HCT116 (cell line): ENCODE measurements at regions not wholly inside any gene's neighbourhood (a gene's known extent, or its start where the extent isn't known, plus 50 kb on each side); places are given as distances from the start of the nearest gene placed in this dataset.

Experiments
- ATAC-seq: fragments of 200-7000 bp; cut with Tn5 transposase; 2 replicates; pipeline ENCODE4 v1.9.1; 2020; ENCODE audit warnings: mild to moderate bottlenecking, moderate library complexity
- BruUV-seq: library from RNA; stranded (reverse); fragments of 400-500 nt; replicated peaks from 2 replicates; lab custom pipeline; 2021; lab: Mats Ljungman, UMichigan
- CTCF ChIA-PET: fragments of 300-600 bp; sonication (Branson Sonifier 250); formaldehyde crosslinking; loops from one replicate; lab custom pipeline; 2021; ENCODE audit warnings: antibody characterized with exemption; lab: Charles Lee
- POLR2A ChIA-PET: fragments of 300-600, 350-600 bp; sonication (Branson Sonifier 250); formaldehyde crosslinking; loops from one replicate; lab custom pipeline; 2021; ENCODE audit warnings: antibody characterized with exemption; lab: Charles Lee
- RAD21 ChIA-PET, 2 experiments: fragments of 300-600 bp; sonication (Branson Sonifier 250); formaldehyde crosslinking; loops; one replicate each; lab custom pipeline; 2023; ENCODE audit warnings: low total read pairs in 2 of 2; ENCODE audit not compliant: uncharacterized antibody in 2 of 2, unreplicated experiment in 2 of 2, low non-redundant PET in 1 of 2; lab: Charles Lee
- DNase-seq: peaks from one replicate; pipeline ENCODE4 v3.0.0-alpha.2; 2010; ENCODE audit warnings: low read depth, low spot score
- H2AFZ ChIP-seq: fragments of 200-600 bp; shearing (Covaris generic), sonication (generic); 2 replicates; pipeline ENCODE4 v1.6.1; 2017; ENCODE audit warnings: low read depth, mixed run types, mixed read lengths, antibody characterized with exemption, low read length; ENCODE audit not compliant: poor library complexity, severe bottlenecking
- H3K27ac ChIP-seq: 2 replicates; pipeline ENCODE4 v1.5.1; 2012; ENCODE audit warnings: low read depth, low read length
- H3K27me3 ChIP-seq: fragments of 200-600 bp; sonication (generic); 2 replicates; pipeline ENCODE4 v1.6.1; 2016; ENCODE audit warnings: mixed run types, low read length, mixed read lengths; ENCODE audit not compliant: insufficient read depth
- H3K36me3 ChIP-seq, 2 experiments: fragments of 200-500 bp in 1 of 2; fragments of 200-600 bp in 1 of 2; sonication (Bioruptor generic) in 1 of 2; sonication (generic) in 1 of 2; 2 replicates each; pipeline versions ENCODE4 v1.5.1 to v1.6.1; 2014 to 2016; ENCODE audit warnings: low read length in 2 of 2, inconsistent platforms in 1 of 2, mixed read lengths in 1 of 2, mixed run types in 1 of 2; ENCODE audit not compliant: insufficient read depth in 2 of 2, control insufficient read depth in 1 of 2
- H3K4me1 ChIP-seq, 2 experiments: fragments of 200-600 bp in 1 of 2; sonication (generic) in 1 of 2; 2 replicates each; pipeline versions ENCODE4 v1.5.1 to v1.6.1; 2012 to 2017; ENCODE audit warnings: low read length in 2 of 2, inconsistent platforms in 1 of 2, mild to moderate bottlenecking in 1 of 2, mixed read lengths in 1 of 2, mixed run types in 1 of 2, moderate library complexity in 1 of 2; ENCODE audit not compliant: insufficient read depth in 2 of 2, control insufficient read depth in 1 of 2
- H3K4me2 ChIP-seq: fragments of 200-600 bp; sonication (generic); 2 replicates; pipeline ENCODE4 v1.6.1; 2017; ENCODE audit warnings: mixed run types, low read length, mixed read lengths
- H3K4me3 ChIP-seq, 2 experiments: fragments of 200-600 bp in 1 of 2; sonication (generic) in 1 of 2; replicated peaks in 1 of 2; 2 replicates each; pipeline ENCODE4 v1.5.1; 2011 to 2016; ENCODE audit warnings: low read length in 2 of 2, control low read depth in 1 of 2, low read depth in 1 of 2, mild to moderate bottlenecking in 1 of 2, mixed read lengths in 1 of 2, mixed run types in 1 of 2
- H3K79me2 ChIP-seq: fragments of 200-600 bp; sonication (generic); 2 replicates; pipeline ENCODE4 v1.6.1; 2017; ENCODE audit warnings: mild to moderate bottlenecking, mixed run types, low read length, moderate library complexity, mixed read lengths; ENCODE audit not compliant: insufficient read depth
- H3K9ac ChIP-seq: fragments of 200-600 bp; sonication (generic); 2 replicates; pipeline ENCODE4 v1.6.1; 2016; ENCODE audit warnings: low read length, mixed read lengths
- H3K9me2 ChIP-seq: fragments of 200-600 bp; sonication (generic), shearing (Covaris generic); 2 replicates; pipeline ENCODE4 v1.6.1; 2017; ENCODE audit warnings: mixed run types, mild to moderate bottlenecking, moderate library complexity; ENCODE audit not compliant: insufficient read depth
- H3K9me3 ChIP-seq, 2 experiments: fragments of 200-500 bp in 1 of 2; fragments of 200-600 bp in 1 of 2; sonication (Bioruptor generic) in 1 of 2; sonication (generic) in 1 of 2; 2 replicates each; pipeline ENCODE4 v1.6.1; 2014 to 2017; ENCODE audit warnings: low read length in 2 of 2, mixed read lengths in 2 of 2, inconsistent platforms in 1 of 2, low read depth in 1 of 2, mild to moderate bottlenecking in 1 of 2, mixed run types in 1 of 2, moderate library complexity in 1 of 2; ENCODE audit not compliant: control insufficient read depth in 1 of 2, insufficient read depth in 1 of 2
- H4K20me1 ChIP-seq: fragments of 200-600 bp; sonication (generic), shearing (Covaris generic); 2 replicates; pipeline ENCODE4 v1.6.1; 2017; ENCODE audit warnings: mixed run types, mild to moderate bottlenecking, moderate library complexity; ENCODE audit not compliant: insufficient read depth
- EGR1 ChIP-seq: IDR thresholded peaks from 2 replicates; pipeline ENCODE4 v1.6.1; 2012; ENCODE audit warnings: low read depth
- EZH2phosphoT487 ChIP-seq: fragments of 200-600 bp; IDR thresholded peaks from 2 replicates; pipeline ENCODE4 v1.6.1; 2018; ENCODE audit warnings: antibody characterized with exemption, borderline replicate concordance
- FOSL1 ChIP-seq: IDR thresholded peaks from 2 replicates; pipeline ENCODE4 v1.6.1; 2012; ENCODE audit warnings: low read depth
- JUND ChIP-seq: IDR thresholded peaks from 2 replicates; pipeline ENCODE4 v1.6.1; 2012
- POLR2A ChIP-seq: IDR thresholded peaks from 2 replicates; pipeline ENCODE4 v1.7.0; 2011; ENCODE audit warnings: borderline replicate concordance; ENCODE audit not compliant: insufficient read depth, insufficient read length; ENCODE audit errors: extremely low read depth
- RAD21 ChIP-seq: IDR thresholded peaks from 2 replicates; pipeline ENCODE4 v1.6.1; 2012; ENCODE audit warnings: low read depth, mild to moderate bottlenecking
- SIN3A ChIP-seq: IDR thresholded peaks from 2 replicates; pipeline ENCODE4 v1.6.1; 2012; ENCODE audit warnings: low read depth
- SP1 ChIP-seq: IDR thresholded peaks from 2 replicates; pipeline ENCODE4 v1.6.1; 2012; ENCODE audit warnings: low read depth
- TCF7L2 ChIP-seq: IDR thresholded peaks from 2 replicates; pipeline ENCODE4 v1.7.0; 2011; ENCODE audit warnings: borderline replicate concordance, inconsistent platforms; ENCODE audit not compliant: insufficient read depth, insufficient read length; ENCODE audit errors: extremely low read depth
- YY1 ChIP-seq: IDR thresholded peaks from 2 replicates; pipeline ENCODE4 v1.6.1; 2011; ENCODE audit warnings: low read length, low read depth, moderate library complexity, mild to moderate bottlenecking; ENCODE audit not compliant: insufficient replicate concordance; ENCODE audit errors: extremely low read depth
- ZFX ChIP-seq: fragments of 450-650 bp; IDR thresholded peaks from 2 replicates; pipeline ENCODE4 v1.6.1; 2017
- intact Hi-C: fragments of 100-400 bp; cut with micrococcal nuclease; formaldehyde crosslinking; loops from 2 replicates; pipeline ENCODE4 v1.10.0; 2022
- TF ChIP-seq, protein P1 (sequence below): IDR thresholded peaks from 2 replicates; pipeline ENCODE4 v1.6.1; 2011; ENCODE audit warnings: mild to moderate bottlenecking, low read length, moderate library complexity; ENCODE audit not compliant: insufficient replicate concordance; ENCODE audit errors: extremely low read depth
- TF ChIP-seq, protein P2 (sequence below): IDR thresholded peaks from 2 replicates; pipeline ENCODE4 v1.6.1; 2012
- TF ChIP-seq, protein P3 (sequence below): IDR thresholded peaks from 2 replicates; pipeline ENCODE4 v1.6.1; 2012; ENCODE audit warnings: low read depth
- TF ChIP-seq, protein P4 (sequence below): IDR thresholded peaks from 2 replicates; pipeline ENCODE4 v1.6.1; 2012
- TF ChIP-seq, protein P5 (sequence below), 3 experiments: fragments of 200-600 bp in 1 of 3; sonication (generic) in 1 of 3; IDR thresholded peaks in 2 of 3; conservative IDR thresholded peaks in 1 of 3; 2 replicates each; pipeline ENCODE4 v1.5.1; 2012 to 2017; ENCODE audit warnings: low read depth in 2 of 3, low read length in 2 of 3, antibody characterized with exemption in 1 of 3, borderline replicate concordance in 1 of 3, control low read depth in 1 of 3, mild to moderate bottlenecking in 1 of 3, mixed read lengths in 1 of 3, mixed run types in 1 of 3, moderate library complexity in 1 of 3; ENCODE audit not compliant: insufficient read depth in 1 of 3

DNA sequence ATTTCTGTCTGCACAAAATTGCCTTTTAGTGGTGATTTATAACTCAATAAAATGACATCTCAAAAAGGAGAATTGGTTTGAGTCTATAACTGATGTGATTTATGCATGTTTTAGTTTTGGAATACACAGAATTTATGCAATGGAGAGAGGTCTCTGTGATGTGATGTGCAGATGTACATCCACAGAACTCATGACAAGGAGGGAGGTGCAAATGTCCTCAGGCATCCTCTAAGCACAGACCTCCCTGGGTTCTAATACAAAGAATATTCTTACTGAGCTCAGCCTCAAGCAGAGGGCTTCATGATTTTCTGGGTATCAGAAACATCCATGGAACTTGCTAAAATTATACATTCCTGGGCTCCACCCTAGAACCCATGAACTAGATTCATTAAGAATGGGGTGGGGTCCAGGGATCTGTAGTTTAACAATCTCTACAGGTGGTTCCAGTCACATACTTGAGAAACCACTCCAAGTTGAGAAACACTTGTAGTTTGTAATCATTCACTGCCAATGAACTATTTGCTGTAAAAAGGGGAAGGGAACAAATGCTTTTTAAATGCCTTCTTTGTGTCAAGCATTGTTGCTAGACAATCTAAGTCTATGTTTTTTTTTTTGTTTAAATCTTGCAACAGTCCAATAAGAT is 60.2 kb upstream of the NEDD9 start (continued):
- TF ChIP-seq SP1 (no peak), SIN3A (no peak)
- TF ChIP-seq, protein P1, sequence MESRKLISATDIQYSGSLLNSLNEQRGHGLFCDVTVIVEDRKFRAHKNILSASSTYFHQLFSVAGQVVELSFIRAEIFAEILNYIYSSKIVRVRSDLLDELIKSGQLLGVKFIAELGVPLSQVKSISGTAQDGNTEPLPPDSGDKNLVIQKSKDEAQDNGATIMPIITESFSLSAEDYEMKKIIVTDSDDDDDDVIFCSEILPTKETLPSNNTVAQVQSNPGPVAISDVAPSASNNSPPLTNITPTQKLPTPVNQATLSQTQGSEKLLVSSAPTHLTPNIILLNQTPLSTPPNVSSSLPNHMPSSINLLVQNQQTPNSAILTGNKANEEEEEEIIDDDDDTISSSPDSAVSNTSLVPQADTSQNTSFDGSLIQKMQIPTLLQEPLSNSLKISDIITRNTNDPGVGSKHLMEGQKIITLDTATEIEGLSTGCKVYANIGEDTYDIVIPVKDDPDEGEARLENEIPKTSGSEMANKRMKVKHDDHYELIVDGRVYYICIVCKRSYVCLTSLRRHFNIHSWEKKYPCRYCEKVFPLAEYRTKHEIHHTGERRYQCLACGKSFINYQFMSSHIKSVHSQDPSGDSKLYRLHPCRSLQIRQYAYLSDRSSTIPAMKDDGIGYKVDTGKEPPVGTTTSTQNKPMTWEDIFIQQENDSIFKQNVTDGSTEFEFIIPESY = no peak
- TF ChIP-seq, protein P2, sequence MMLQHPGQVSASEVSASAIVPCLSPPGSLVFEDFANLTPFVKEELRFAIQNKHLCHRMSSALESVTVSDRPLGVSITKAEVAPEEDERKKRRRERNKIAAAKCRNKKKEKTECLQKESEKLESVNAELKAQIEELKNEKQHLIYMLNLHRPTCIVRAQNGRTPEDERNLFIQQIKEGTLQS = no peak

DNA sequence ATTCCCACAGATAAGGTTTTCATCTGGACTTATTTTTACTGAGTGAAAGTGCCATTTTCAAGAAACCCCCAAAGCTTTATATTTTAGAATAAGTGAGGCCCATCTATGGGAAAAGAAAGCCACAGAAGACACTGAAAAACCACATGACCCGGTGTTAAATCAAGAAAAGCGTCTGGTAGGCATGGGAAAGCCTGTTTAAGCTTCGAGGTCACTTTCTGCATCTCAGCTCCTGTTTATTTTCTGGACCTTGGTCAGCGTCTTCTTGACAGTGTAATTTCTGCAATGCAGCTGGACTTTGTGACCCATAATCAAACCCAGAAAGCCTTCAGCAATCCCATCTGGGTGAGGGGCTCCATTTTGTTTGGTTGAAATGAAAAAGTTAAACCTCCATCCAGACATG is 59.6 kb upstream of the NEDD9 start:
- POLR2A ChIA-PET = no interaction called here
- Histone ChIP-seq H3K27me3 (no peaks in the 10 kb centered on the region), H3K4me2 (no peak overlapping the region), H2AFZ (no peak overlapping the region), H3K9ac (no peak overlapping the region), H3K9me2 (no peaks in the 10 kb centered on the region), H3K4me3 (no peak overlapping the region), H3K79me2 (no peaks in the 10 kb centered on the region), H3K36me3 (no peaks in the 10 kb centered on the region), H4K20me1 (no peaks in the 10 kb centered on the region), H3K4me1 (no peaks in the 10 kb centered on the region), H3K27ac (no peak overlapping the region), H3K9me3 (no peaks in the 10 kb centered on the region)
- intact Hi-C loops = no loop called here
- DNase-seq (no peak), ATAC-seq (no peak)
- CTCF ChIA-PET = no interaction called here
- TF ChIP-seq, protein P3, sequence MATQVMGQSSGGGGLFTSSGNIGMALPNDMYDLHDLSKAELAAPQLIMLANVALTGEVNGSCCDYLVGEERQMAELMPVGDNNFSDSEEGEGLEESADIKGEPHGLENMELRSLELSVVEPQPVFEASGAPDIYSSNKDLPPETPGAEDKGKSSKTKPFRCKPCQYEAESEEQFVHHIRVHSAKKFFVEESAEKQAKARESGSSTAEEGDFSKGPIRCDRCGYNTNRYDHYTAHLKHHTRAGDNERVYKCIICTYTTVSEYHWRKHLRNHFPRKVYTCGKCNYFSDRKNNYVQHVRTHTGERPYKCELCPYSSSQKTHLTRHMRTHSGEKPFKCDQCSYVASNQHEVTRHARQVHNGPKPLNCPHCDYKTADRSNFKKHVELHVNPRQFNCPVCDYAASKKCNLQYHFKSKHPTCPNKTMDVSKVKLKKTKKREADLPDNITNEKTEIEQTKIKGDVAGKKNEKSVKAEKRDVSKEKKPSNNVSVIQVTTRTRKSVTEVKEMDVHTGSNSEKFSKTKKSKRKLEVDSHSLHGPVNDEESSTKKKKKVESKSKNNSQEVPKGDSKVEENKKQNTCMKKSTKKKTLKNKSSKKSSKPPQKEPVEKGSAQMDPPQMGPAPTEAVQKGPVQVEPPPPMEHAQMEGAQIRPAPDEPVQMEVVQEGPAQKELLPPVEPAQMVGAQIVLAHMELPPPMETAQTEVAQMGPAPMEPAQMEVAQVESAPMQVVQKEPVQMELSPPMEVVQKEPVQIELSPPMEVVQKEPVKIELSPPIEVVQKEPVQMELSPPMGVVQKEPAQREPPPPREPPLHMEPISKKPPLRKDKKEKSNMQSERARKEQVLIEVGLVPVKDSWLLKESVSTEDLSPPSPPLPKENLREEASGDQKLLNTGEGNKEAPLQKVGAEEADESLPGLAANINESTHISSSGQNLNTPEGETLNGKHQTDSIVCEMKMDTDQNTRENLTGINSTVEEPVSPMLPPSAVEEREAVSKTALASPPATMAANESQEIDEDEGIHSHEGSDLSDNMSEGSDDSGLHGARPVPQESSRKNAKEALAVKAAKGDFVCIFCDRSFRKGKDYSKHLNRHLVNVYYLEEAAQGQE = no peak
- TF ChIP-seq, protein P4, sequence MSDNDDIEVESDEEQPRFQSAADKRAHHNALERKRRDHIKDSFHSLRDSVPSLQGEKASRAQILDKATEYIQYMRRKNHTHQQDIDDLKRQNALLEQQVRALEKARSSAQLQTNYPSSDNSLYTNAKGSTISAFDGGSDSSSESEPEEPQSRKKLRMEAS = no peak
- no peak for TF ChIP-seq FOSL1
- TF ChIP-seq EGR1 = no peak
- TF ChIP-seq YY1 = no peak
- no peak for TF ChIP-seq JUND
- TF ChIP-seq EZH2phosphoT487 = no peak
- no peak for TF ChIP-seq ZFX
- TF ChIP-seq, protein P5, sequence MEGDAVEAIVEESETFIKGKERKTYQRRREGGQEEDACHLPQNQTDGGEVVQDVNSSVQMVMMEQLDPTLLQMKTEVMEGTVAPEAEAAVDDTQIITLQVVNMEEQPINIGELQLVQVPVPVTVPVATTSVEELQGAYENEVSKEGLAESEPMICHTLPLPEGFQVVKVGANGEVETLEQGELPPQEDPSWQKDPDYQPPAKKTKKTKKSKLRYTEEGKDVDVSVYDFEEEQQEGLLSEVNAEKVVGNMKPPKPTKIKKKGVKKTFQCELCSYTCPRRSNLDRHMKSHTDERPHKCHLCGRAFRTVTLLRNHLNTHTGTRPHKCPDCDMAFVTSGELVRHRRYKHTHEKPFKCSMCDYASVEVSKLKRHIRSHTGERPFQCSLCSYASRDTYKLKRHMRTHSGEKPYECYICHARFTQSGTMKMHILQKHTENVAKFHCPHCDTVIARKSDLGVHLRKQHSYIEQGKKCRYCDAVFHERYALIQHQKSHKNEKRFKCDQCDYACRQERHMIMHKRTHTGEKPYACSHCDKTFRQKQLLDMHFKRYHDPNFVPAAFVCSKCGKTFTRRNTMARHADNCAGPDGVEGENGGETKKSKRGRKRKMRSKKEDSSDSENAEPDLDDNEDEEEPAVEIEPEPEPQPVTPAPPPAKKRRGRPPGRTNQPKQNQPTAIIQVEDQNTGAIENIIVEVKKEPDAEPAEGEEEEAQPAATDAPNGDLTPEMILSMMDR (IDR thresholded peaks at IDR 0.05 in 2 of 3, conservative IDR thresholded peaks at IDR 0.05 in 1 of 3; ENCODE audit: borderline replicate concordance in 1 of 3, insufficient read depth in 1 of 3, low read depth in 2 of 3, low read length in 2 of 3) = no peak
- TF ChIP-seq RAD21 = no peak
- TF ChIP-seq POLR2A = no peak
- TF ChIP-seq TCF7L2 = no peak
- RAD21 ChIA-PET = no interaction called here
- BruUV-seq = no TSS peak
